Right forelimb (tissue), 1 donor: ENCODE measurements at regions not wholly inside any gene's neighbourhood (a gene's known extent, or its start where the extent isn't known, plus 50 kb on each side); places are given as distances from the start of the nearest gene placed in this dataset.
"Not testable (repeated sequence)": the region's sequence is repeated elsewhere in the genome, so short reads cannot be mapped to it uniquely, and the experiment has no call there.

Source experiments
- DNase-seq: peaks from one replicate; pipeline ENCODE4 v3.0.0-alpha.2; 2018

GRCh38 chr11:22567759-22568158 lies 57.9 kb downstream of the FANCF start:
- DNase-seq, result no peak

- DNase-seq, result no peak
Measured at GRCh38 chr11:22566293-22566692, 59.3 kb downstream of the FANCF start.

- no peak for DNase-seq
Measured at GRCh38 chr11:22561283-22561682, 64.3 kb downstream of the FANCF start.

GRCh38 chr11:22559416-22559815 lies 66.2 kb downstream of the FANCF start:
- DNase-seq, result no peak

- DNase-seq, result no peak
Measured at GRCh38 chr11:22558664-22559063, 67.0 kb downstream of the FANCF start.

- DNase-seq, result no peak
Measured at GRCh38 chr11:22556381-22556780, 69.2 kb downstream of the FANCF start.

- DNase-seq, result no peak
Measured at GRCh38 chr11:22555881-22556280, 69.7 kb downstream of the FANCF start.

GRCh38 chr11:22554221-22554620 lies 71.4 kb downstream of the FANCF start:
- DNase-seq, result no peak

- no peak for DNase-seq
Measured at GRCh38 chr11:22552885-22553284, 72.7 kb downstream of the FANCF start.

GRCh38 chr11:22546746-22547145 lies 78.9 kb downstream of the FANCF start:
- no peak for DNase-seq

GRCh38 chr11:22543261-22543660 lies 82.4 kb downstream of the FANCF start:
- DNase-seq, result no peak

- DNase-seq, result no peak
Measured at GRCh38 chr11:22539821-22540256, 85.8 kb downstream of the FANCF start.

GRCh38 chr11:22536071-22536470 lies 89.6 kb downstream of the FANCF start:
- no peak for DNase-seq

GRCh38 chr11:22528612-22529429 lies 96.8 kb downstream of the FANCF start:
- DNase-seq, result not testable (repeated sequence)

- DNase-seq, result no peak
Measured at GRCh38 chr11:22522225-22522624, 103.4 kb downstream of the FANCF start.

- no peak for DNase-seq
Measured at GRCh38 chr11:22521226-22521625, 104.4 kb downstream of the FANCF start.

- no peak for DNase-seq
Measured at GRCh38 chr11:22520521-22520920, 105.1 kb downstream of the FANCF start.

GRCh38 chr11:22518344-22518743 lies 107.3 kb downstream of the FANCF start:
- DNase-seq, result not testable (repeated sequence)

- no peak for DNase-seq
Measured at GRCh38 chr11:22516111-22516510, 109.5 kb downstream of the FANCF start.

GRCh38 chr11:22512457-22512856 lies 113.2 kb downstream of the FANCF start:
- no peak for DNase-seq

- no peak for DNase-seq
Measured at GRCh38 chr11:22510741-22511140, 114.9 kb downstream of the FANCF start.

- no peak for DNase-seq
Measured at GRCh38 chr11:22510010-22510409, 115.6 kb downstream of the FANCF start.

GRCh38 chr11:22508665-22509064 lies 117.0 kb downstream of the FANCF start:
- DNase-seq, result no peak

GRCh38 chr11:22497474-22497873 lies 128.1 kb downstream of the FANCF start:
- no peak for DNase-seq
